Esophagus muscularis mucosa (tissue), 3 donors: ENCODE measurements at regions not wholly inside any gene's neighbourhood (a gene's known extent, or its start where the extent isn't known, plus 50 kb on each side); places are given as distances from the start of the nearest gene placed in this dataset.

Source experiments
- POLR2A ChIP-seq: fragments of 450-650 bp; IDR thresholded peaks from one replicate; pipeline ENCODE4 v1.6.1; 2017; ENCODE audit warnings: antibody characterized with exemption, moderate library complexity, mild to moderate bottlenecking, low read depth
- TF ChIP-seq, protein P1 (sequence below), 3 experiments: fragments of 200-600 bp in 2 of 3; fragments of 450-650 bp in 1 of 3; sonication (generic) in 2 of 3; IDR thresholded peaks; one replicate each; pipeline ENCODE4 v1.5.1; 2017 to 2019; ENCODE audit warnings: antibody characterized with exemption in 3 of 3, mild to moderate bottlenecking in 2 of 3, moderate library complexity in 1 of 3

DNA sequence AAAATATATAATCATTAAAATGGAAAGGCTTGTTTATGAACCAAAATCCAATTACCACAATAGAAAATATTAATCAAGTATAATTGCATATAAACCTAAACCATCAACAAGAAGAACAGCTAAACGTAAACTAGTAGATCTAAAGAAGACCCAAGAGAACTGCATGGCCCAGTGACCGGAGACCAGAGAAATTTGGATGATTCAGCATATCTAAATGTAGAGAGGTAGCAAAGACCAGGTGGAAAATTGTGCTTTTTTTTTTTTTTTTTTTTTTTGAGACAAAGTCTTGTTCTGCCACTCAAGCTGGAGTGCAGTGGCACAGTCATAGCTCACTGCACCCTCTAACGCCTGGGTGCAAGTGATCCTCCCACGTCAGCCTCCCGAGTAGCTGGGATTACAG, 207.2 kb upstream of the SEMA3E start:
- TF ChIP-seq, protein P1, sequence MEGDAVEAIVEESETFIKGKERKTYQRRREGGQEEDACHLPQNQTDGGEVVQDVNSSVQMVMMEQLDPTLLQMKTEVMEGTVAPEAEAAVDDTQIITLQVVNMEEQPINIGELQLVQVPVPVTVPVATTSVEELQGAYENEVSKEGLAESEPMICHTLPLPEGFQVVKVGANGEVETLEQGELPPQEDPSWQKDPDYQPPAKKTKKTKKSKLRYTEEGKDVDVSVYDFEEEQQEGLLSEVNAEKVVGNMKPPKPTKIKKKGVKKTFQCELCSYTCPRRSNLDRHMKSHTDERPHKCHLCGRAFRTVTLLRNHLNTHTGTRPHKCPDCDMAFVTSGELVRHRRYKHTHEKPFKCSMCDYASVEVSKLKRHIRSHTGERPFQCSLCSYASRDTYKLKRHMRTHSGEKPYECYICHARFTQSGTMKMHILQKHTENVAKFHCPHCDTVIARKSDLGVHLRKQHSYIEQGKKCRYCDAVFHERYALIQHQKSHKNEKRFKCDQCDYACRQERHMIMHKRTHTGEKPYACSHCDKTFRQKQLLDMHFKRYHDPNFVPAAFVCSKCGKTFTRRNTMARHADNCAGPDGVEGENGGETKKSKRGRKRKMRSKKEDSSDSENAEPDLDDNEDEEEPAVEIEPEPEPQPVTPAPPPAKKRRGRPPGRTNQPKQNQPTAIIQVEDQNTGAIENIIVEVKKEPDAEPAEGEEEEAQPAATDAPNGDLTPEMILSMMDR (IDR thresholded peaks at IDR 0.05) = no peak
- no peak for TF ChIP-seq POLR2A
